ENCODE measurements at regions not wholly inside any gene's neighbourhood (a gene's known extent, or its start where the extent isn't known, plus 50 kb on each side); places are given as distances from the start of the nearest gene placed in this dataset.

DNA sequence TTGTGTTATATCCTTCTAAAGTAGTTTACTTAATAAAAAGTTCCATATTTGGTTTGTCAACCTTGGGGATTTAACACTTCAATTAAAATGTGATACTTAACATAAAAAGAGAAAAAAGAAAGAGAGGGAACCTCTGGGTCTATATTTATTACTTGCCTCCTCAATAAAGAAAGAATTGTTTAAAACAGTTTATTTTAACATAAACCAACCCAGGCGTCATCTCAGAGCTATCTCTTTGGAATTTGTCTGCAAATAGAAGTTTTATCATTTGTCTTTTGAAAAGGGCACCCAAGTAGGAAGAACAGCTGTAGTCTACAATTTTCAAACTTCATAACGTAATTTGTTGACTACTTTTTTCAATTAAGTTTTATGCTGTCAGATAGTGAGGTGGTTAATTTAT lies 364.1 kb downstream of the KCNJ2 start:
- Histone ChIP-seq H3K23ac (ENCODE audit: low read depth, low read length) (no peak overlapping the region), H2AK5ac (ENCODE audit: low read depth, low read length) (no peak overlapping the region), H2BK15ac (ENCODE audit: low read depth, low read length) (no peak overlapping the region), H4K91ac (ENCODE audit: insufficient read depth, low read depth, low read length) (no peak overlapping the region), H3K27ac (ENCODE audit: insufficient read depth, low read length) (no peak overlapping the region), H3K4me3 (ENCODE audit: insufficient read depth, low read depth, low read length) (no peak overlapping the region), H3K4me2 (ENCODE audit: low read depth, low read length) (no peak overlapping the region; the same call in 1 of the 2 replicates), H3K9me1 (ENCODE audit: insufficient read depth, low read length) (no peaks in the 10 kb centered on the region), H2AFZ (replicated peaks; ENCODE audit: low read length, poor library complexity) (no peak overlapping the region), H3K9me3 (ENCODE audit: control insufficient read depth, insufficient read depth, low read length) (no peaks in the 10 kb centered on the region), H3K56ac (ENCODE audit: extremely low read depth, insufficient read depth, low read length) (no peak overlapping the region), H3K27me3 (ENCODE audit: control insufficient read depth, insufficient read depth, low read length) (no peaks in the 10 kb centered on the region), H3K79me1 (ENCODE audit: low read depth in 1 of 2, low read length in 2 of 2) (no peaks in the 10 kb centered on the region), H3K18ac (ENCODE audit: low read depth, low read length) (no peak overlapping the region), H3K14ac (replicated peaks; ENCODE audit: low read depth, low read length) (no peak overlapping the region), H4K20me1 (ENCODE audit: insufficient read depth, low read length) (no peaks in the 10 kb centered on the region), H2BK5ac (ENCODE audit: low read depth, low read length, poor library complexity, severe bottlenecking) (no peak overlapping the region), H2AK9ac (replicated peaks; ENCODE audit: low read depth, low read length, poor library complexity) (no peak overlapping the region), H3K9ac (ENCODE audit: low read depth, low read length) (no peak overlapping the region), H4K8ac (ENCODE audit: low read depth in 2 of 2, low read length in 2 of 2) (no peak overlapping the region), H2BK120ac (ENCODE audit: low read depth, low read length) (no peak overlapping the region), H3K4me1 (ENCODE audit: control insufficient read depth, insufficient read depth, low read length) (no peaks in the 10 kb centered on the region; the same call in 1 of the 2 replicates), H3K4ac (ENCODE audit: low read depth, low read length) (no peak overlapping the region), H2BK20ac (ENCODE audit: low read depth, low read length) (no peak overlapping the region), H4K5ac (ENCODE audit: low read depth, low read length) (no peak overlapping the region), H3K36me3 (ENCODE audit: control insufficient read depth, insufficient read depth, low read length) (no peaks in the 10 kb centered on the region)
- DNase-seq (peak; percentile 5), ATAC-seq (ENCODE audit: low read depth) (peak; percentile 90)
- no TSS peak for BruUV-seq (replicated peaks)
- in situ Hi-C loops (cut with MboI; ENCODE audit: low sequenced_read_pairs) (no loop called here), dilution Hi-C loops (cut with HindIII; ENCODE audit: low sequenced_read_pairs, unreplicated experiment) (no loop called here), intact Hi-C loops (cut with micrococcal nuclease) (no loop called here)
- CTCF ChIA-PET, result interaction anchor here (1.3 kb wide), 1 partner anchor 19 kb away, joined by 4 read pairs; no protein-coding TSS in a partner anchor
- POLR2A ChIA-PET (ENCODE audit: unreplicated experiment), result no interaction called here
- WGBS, 2 experiments (ENCODE audit: extremely low coverage in 2 of 2, insufficient read length in 1 of 2), result no CpG with 5 or more reads among the region's 2 CpGs
- no peak for TF ChIP-seq BHLHE40 (IDR thresholded peaks at IDR 0.05; ENCODE audit: low read depth, low read length)
- no peak for TF ChIP-seq MAFK (IDR thresholded peaks at IDR 0.05; ENCODE audit: low read depth, low read length)
- no peak for TF ChIP-seq CHD1 (IDR thresholded peaks at IDR 0.05; ENCODE audit: low read depth, low read length)
- TF ChIP-seq CEBPB (IDR thresholded peaks at IDR 0.05; ENCODE audit: low read depth, low read length), result no peak
- no peak for TF ChIP-seq RAD21 (IDR thresholded peaks at IDR 0.05; ENCODE audit: low read length)
- TF ChIP-seq MAZ (IDR thresholded peaks at IDR 0.05; ENCODE audit: borderline replicate concordance, low read depth, low read length), result no peak
- no peak for TF ChIP-seq FOS (IDR thresholded peaks at IDR 0.05; ENCODE audit: low read depth, low read length)
- no peak for TF ChIP-seq SMC3 (IDR thresholded peaks at IDR 0.05; ENCODE audit: low read depth, low read length)
- no peak for TF ChIP-seq POLR2A (IDR thresholded peaks at IDR 0.05; ENCODE audit: low read depth, low read length)
- TF ChIP-seq, protein P1, sequence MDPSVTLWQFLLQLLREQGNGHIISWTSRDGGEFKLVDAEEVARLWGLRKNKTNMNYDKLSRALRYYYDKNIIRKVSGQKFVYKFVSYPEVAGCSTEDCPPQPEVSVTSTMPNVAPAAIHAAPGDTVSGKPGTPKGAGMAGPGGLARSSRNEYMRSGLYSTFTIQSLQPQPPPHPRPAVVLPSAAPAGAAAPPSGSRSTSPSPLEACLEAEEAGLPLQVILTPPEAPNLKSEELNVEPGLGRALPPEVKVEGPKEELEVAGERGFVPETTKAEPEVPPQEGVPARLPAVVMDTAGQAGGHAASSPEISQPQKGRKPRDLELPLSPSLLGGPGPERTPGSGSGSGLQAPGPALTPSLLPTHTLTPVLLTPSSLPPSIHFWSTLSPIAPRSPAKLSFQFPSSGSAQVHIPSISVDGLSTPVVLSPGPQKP (IDR thresholded peaks at IDR 0.05; ENCODE audit: borderline replicate concordance, low read depth, low read length), result no peak
- TF ChIP-seq RCOR1 (IDR thresholded peaks at IDR 0.05; ENCODE audit: insufficient replicate concordance, low read length), result no peak
- TF ChIP-seq, protein P2, sequence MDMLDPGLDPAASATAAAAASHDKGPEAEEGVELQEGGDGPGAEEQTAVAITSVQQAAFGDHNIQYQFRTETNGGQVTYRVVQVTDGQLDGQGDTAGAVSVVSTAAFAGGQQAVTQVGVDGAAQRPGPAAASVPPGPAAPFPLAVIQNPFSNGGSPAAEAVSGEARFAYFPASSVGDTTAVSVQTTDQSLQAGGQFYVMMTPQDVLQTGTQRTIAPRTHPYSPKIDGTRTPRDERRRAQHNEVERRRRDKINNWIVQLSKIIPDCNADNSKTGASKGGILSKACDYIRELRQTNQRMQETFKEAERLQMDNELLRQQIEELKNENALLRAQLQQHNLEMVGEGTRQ (IDR thresholded peaks at IDR 0.05; ENCODE audit: low read depth, low read length), result no peak
- no peak for TF ChIP-seq NFE2L2 (IDR thresholded peaks at IDR 0.05; ENCODE audit: low read depth, low read length)
- TF ChIP-seq RFX5 (IDR thresholded peaks at IDR 0.05; ENCODE audit: low read depth, low read length), result no peak
- TF ChIP-seq, protein P3, sequence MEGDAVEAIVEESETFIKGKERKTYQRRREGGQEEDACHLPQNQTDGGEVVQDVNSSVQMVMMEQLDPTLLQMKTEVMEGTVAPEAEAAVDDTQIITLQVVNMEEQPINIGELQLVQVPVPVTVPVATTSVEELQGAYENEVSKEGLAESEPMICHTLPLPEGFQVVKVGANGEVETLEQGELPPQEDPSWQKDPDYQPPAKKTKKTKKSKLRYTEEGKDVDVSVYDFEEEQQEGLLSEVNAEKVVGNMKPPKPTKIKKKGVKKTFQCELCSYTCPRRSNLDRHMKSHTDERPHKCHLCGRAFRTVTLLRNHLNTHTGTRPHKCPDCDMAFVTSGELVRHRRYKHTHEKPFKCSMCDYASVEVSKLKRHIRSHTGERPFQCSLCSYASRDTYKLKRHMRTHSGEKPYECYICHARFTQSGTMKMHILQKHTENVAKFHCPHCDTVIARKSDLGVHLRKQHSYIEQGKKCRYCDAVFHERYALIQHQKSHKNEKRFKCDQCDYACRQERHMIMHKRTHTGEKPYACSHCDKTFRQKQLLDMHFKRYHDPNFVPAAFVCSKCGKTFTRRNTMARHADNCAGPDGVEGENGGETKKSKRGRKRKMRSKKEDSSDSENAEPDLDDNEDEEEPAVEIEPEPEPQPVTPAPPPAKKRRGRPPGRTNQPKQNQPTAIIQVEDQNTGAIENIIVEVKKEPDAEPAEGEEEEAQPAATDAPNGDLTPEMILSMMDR (conservative IDR thresholded peaks at IDR 0.05; ENCODE audit: low read depth, low read length), result no peak
- TF ChIP-seq MXI1 (IDR thresholded peaks at IDR 0.05; ENCODE audit: borderline replicate concordance, low read depth, low read length), result no peak

Measured in IMR-90 (cell line).